RPMI7951 (cell line): ENCODE measurements at regions not wholly inside any gene's neighbourhood (a gene's known extent, or its start where the extent isn't known, plus 50 kb on each side); places are given as distances from the start of the nearest gene placed in this dataset.

ENCODE experiments used
- DNase-seq: peaks from one replicate; pipeline ENCODE4 v3.0.0-alpha.2; 2012; ENCODE audit warnings: low read depth

DNA sequence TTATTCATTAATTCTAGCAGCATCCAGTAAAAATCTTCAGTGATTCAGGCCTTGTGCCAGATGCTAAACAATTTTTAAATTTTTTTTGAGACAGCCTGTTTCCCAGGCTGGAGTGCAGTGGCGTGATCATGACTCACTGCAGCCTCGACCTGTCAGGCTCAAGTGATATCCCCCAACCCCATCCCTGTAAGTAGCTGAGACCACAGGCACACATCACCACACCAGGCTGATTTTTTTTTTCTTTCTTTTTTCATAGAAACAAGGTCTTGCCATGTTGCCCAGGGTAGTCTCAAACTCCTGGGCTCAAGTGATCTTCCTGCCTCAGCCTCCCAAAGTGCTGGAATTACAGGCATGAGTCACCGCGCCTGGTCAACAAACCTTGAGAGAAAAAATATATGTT is 705.5 kb downstream of the ARAP2 start:
- no peak for DNase-seq

- DNase-seq: no peak
Observed at GRCh38 chr4:35539404-35540055, 704.8 kb downstream of the ARAP2 start.

GRCh38 chr4:35541146-35541887 is 703.0 kb downstream of the ARAP2 start:
- no peak for DNase-seq

GRCh38 chr4:35541888-35542213 is 702.5 kb downstream of the ARAP2 start:
- DNase-seq: no peak

DNA sequence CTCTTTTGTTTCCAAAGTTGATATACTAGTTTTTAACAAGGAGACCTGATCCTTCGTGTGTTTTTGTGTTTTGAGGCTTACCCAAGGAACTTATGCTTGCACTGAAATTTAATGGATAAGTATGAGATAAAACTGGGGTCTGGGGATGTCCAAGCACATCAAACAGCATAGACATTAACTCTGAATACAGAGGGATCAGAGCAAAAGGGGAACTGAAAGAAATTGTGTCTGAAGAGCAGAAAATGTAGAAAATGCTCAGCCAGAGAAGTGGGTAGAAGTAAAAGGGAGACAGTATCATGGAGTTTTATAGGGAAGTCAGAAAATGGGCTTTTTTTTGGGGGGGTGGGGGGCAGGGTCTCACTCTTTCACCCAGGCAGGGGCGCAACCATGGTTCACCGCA is 695.4 kb downstream of the ARAP2 start:
- no peak for DNase-seq

DNA sequence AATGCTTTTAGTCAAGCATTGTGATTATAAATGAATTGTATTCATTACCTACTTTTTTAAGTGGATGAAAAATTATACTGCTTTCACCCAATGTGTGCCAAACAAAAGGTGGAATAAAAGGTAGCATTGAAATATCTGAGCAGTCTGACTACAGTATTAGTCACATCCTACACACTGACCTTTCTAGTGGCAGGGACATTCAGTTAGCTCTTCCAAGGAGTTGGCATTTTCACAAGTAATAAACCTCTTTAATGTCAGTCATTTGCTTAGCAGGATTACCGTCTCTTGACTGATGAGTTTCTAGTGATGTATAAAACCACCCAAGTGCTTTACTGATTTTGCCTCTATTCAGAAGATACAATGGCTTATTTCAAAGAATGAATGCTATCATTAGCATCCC is 687.9 kb downstream of the ARAP2 start:
- no peak for DNase-seq

- no peak for DNase-seq
Observed at GRCh38 chr4:35559559-35560365, 684.6 kb downstream of the ARAP2 start.

DNA sequence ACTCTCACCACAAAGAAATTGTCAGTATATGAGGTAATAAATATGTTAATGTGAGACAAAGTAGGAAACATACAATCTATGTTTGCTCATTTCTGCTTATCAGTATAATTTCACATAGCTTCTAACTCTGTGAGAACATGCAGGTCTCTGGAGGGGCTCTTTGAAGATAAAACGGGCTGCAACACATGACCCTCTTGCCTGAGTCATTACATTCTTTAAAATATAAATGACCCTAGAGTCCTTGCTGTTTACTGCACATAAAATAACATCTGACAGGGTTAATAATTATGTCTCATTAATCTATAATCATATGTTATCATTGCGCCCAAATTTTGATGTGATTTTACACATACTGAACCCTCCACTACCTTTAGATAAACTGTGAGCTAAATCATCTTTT is 681.5 kb downstream of the ARAP2 start:
- no peak for DNase-seq

- DNase-seq: no peak
Observed at GRCh38 chr4:35565640-35566039, 678.7 kb downstream of the ARAP2 start.

GRCh38 chr4:35591035-35591434 is 653.3 kb downstream of the ARAP2 start:
- DNase-seq: no peak

DNA sequence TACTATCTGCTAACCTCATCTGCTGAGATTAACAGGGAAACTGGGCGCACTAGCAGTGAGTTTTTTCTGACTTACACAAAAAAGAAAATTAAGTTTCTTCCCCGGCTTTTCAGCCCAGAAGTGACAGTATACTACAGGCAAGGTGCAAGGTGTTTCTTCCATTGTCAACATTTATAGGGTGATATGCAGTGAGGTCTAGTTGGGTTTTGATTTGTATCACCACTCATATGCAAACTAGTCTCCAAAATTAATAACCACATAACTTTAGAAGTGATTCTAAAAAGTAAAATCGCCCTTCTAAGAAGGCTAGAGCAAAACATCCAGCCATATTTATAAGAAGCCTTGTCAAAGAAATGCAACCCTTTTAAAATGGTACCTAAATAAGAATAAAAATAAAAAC is 640.1 kb downstream of the ARAP2 start:
- DNase-seq: no peak

- DNase-seq: no peak
Observed at GRCh38 chr4:35604724-35605123, 639.6 kb downstream of the ARAP2 start.

- DNase-seq: no peak
Observed at GRCh38 chr4:35608205-35608604, 636.1 kb downstream of the ARAP2 start.

DNA sequence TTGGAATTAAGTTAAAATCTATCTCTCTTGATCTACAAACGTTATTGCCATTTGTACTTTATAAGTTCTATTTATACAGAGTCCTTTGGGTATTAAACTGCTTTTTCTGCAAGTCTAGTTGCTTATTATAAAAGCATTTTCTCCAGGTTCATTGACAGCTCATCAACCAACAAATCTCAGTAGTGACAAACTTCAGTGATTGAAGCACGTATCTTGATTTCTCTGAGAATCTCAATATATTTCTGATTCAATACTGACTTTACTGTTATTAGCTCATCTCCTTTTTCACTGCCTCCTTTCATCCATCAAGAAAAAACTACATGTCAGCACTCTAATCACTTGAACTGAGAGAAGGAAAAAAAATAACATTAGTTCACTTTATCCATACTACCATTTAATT is 630.2 kb downstream of the ARAP2 start:
- no peak for DNase-seq

DNA sequence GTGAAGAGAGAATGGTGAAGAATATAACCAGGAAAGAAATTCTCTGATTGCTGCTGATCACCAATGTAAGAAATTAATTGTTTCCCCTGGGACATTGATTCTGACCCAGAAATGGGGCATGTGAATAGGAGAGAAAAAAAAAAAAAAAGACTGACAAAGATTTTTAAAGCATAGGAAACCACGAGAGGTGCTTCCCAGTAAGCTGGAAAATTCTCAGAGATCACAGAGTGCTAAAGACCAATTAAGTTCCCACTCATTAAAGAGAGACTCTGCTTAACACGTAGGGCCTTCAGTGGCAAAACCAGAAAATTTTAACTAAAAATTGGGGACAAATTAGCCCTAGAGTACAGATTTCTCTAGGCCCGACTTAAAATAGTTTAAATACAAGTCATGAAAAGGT is 604.4 kb downstream of the ARAP2 start:
- no peak for DNase-seq

DNA sequence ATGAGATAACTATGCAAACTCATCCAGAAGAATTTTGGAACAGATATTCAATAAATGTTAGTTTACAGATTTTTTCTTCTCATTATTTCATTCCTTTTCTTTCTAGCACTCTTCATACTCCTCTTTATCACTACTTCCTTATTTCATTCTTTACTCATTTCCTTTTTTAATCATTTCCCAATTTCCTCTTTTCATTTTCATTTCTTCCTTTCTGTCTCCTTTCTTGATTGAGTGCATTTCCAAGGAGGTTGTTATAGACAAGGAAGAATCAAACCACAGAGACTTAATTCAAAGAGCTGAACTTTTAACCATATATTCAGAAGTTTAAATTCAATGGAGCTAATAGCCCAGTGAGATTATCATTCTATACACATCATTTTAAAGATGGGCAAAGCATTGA is 600.7 kb downstream of the ARAP2 start:
- DNase-seq: no peak

DNA sequence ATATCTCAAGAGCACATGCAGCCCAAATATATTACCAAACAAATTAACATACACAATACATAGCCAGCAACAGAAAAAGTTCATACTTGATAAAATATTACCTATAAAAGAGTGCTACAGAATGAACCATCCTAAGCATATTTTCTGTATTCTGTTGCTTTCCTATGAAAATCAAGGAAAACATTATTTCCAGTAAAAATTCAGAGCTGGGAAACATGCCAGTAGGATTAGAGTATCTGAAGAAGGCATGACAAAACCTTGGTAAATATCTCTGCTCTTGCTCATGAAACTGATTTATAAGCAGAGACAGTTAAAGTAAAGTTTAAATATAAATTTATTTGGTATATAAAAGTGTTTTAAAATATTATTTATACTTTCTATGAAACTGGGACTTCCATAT is 599.7 kb downstream of the ARAP2 start:
- DNase-seq: no peak

GRCh38 chr4:35649011-35649410 is 595.3 kb downstream of the ARAP2 start:
- DNase-seq: no peak

GRCh38 chr4:35649778-35650177 is 594.5 kb downstream of the ARAP2 start:
- DNase-seq: no peak

DNA sequence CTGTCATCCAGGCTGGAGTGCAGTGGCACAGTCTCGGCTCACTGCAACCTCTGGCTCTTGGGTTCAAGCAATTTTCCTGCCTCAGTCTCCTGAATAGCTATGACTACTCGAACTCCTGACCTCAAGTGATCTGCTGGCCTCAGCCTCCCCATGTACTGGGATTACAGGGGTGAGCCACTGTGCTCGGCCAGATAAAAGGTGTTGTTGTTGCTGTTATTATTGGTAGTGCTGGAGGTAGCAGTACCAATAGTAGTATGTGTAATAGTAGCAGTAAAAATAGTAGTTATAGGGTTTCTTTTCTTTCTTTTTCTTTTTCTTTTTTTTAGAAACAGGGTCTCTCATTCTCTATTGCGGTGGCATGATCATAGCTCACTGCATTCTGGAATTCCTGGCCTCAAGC is 592.1 kb downstream of the ARAP2 start:
- DNase-seq: no peak

DNA sequence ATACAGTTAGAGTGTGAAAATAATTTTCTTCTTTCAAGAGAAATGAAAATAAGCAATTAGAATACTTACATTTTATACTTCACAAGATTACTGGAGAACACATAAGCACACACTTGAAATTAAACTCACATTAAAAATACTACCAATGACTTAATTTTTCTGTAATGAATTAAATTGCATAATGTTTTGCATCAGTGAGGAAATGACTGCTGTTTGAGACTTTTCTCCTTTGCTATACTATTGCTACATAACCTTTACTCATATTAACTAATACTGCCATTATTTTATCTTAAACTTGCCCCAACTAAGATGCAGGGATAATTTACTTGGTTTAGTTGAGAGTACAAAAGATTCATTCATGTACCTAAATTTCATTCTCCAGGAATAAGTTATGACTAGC is 590.9 kb downstream of the ARAP2 start:
- DNase-seq: no peak

DNA sequence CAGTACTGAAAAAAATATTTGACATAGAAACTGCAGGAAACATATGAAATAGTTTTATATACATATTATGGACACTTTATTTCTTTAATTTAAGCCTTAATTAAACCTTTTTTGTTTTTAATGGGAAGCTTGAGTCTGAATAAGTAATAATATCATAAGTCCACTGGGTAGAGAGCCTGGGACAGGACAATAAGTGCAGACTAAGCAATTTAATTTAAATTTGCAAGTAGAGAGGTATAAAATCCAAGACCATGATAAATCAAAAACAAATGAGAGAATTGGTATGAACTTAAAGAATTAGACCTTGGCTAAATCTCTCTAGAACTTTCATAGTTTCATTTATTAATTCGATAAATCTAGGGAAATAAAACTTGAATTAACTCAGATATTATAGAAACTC is 571.2 kb downstream of the ARAP2 start:
- DNase-seq: no peak

- no peak for DNase-seq
Observed at GRCh38 chr4:35684755-35685154, 559.6 kb downstream of the ARAP2 start.
